ENCODE measurements at regions not wholly inside any gene's neighbourhood (a gene's known extent, or its start where the extent isn't known, plus 50 kb on each side); places are given as distances from the start of the nearest gene placed in this dataset.

DNA sequence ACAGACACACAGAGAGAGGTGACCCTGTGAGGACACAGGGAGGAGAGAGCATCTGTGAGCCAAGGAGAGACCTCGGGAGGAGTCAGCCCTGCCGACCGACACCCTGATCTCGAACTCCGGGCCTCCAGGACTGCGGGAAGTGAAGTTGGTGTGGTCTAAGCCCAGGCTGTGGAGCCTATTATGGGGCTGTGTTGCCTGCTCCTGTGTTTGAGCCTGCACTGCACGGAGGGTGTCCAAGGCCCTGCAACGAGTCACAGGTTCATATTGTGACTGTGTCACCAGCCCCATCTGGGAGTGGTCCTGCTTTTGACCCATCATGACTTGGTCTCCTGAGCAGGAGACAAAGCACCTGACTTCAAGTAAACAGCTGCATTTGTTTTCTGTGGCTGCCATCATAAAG, 186.0 kb upstream of the AJAP1 start:
- Histone ChIP-seq H3K9me3 (no peaks in the 10 kb centered on the region), H3K36me3 (no peaks in the 10 kb centered on the region), H3K27me3 (no peaks in the 10 kb centered on the region), H3K27ac (no peak overlapping the region), H3K4me3 (no peak overlapping the region), H3K4me1 (no peaks in the 10 kb centered on the region)
- TF ChIP-seq CTCF (IDR thresholded peaks at IDR 0.05), result no peak
- no peak for TF ChIP-seq EP300 (IDR thresholded peaks at IDR 0.05)
- no peak for TF ChIP-seq POLR2A (IDR thresholded peaks at IDR 0.05)
- DNase-seq (ENCODE audit: low spot score in 2 of 2), result no peak
- WGBS, 2 donors, result 86 to 91% methylated on average over 8 of the region's 8 CpGs

- TF ChIP-seq EP300 (IDR thresholded peaks at IDR 0.05) (no peak), CTCF (IDR thresholded peaks at IDR 0.05) (no peak), POLR2A (IDR thresholded peaks at IDR 0.05) (no peak)
- H3K36me3 ChIP-seq, result no peaks in the 10 kb centered on the region
- H3K27ac ChIP-seq, result no peak overlapping the region
- no peaks in the 10 kb centered on the region for H3K27me3 ChIP-seq
- no peak for DNase-seq (ENCODE audit: low spot score in 2 of 2)
- no peaks in the 10 kb centered on the region for H3K9me3 ChIP-seq
- no peaks in the 10 kb centered on the region for H3K4me1 ChIP-seq
- WGBS, 2 donors, result 84 to 89% methylated on average over 9 of the region's 9 CpGs
- no peak overlapping the region for H3K4me3 ChIP-seq
Observed at GRCh38 chr1:4468804-4469514, 185.4 kb upstream of the AJAP1 start.

- no peak for DNase-seq (ENCODE audit: low spot score in 2 of 2)
- Histone ChIP-seq H3K36me3 (no peaks in the 10 kb centered on the region), H3K27me3 (no peaks in the 10 kb centered on the region), H3K4me1 (no peaks in the 10 kb centered on the region), H3K9me3 (peaks cover 0 to 28% (median 2%) of the 10 kb centered on the region in 4 donors), H3K27ac (no peak overlapping the region), H3K4me3 (no peak overlapping the region)
- TF ChIP-seq POLR2A (IDR thresholded peaks at IDR 0.05) (no peak), CTCF (IDR thresholded peaks at IDR 0.05) (no peak), EP300 (IDR thresholded peaks at IDR 0.05) (no peak)
Observed at GRCh38 chr1:4476394-4476793, 178.0 kb upstream of the AJAP1 start.

DNA sequence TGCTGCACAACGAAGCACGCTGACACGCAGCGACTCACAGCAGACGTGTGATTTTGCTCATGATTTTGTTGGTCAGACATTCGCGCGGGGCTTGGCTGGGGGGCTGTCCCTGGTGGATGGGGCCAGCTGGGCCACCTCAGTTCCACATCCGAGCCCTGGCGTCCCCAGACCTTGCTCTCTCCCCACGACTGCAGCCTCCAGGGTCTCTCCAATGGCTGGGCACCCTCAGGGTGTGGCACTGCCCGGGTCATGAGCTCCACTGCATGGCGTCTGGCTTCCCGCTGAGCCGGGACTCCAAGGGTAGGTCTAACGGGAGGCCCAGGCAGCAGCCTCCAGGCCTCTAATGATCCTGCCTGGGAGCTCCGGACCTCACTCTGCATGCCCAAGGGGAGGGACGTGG, 173.0 kb upstream of the AJAP1 start:
- DNase-seq (ENCODE audit: low spot score in 2 of 2), result no peak

More for the DNA sequence above, 173.0 kb upstream of the AJAP1 start:
- H3K27ac ChIP-seq, result no peak overlapping the region
- WGBS, 2 donors, result 85 to 95% methylated on average over 11 to 18 of the region's 18 CpGs
- H3K4me3 ChIP-seq, result no peak overlapping the region
- TF ChIP-seq POLR2A (IDR thresholded peaks at IDR 0.05), result no peak
- no peak for TF ChIP-seq EP300 (IDR thresholded peaks at IDR 0.05)
- no peak for TF ChIP-seq CTCF (IDR thresholded peaks at IDR 0.05)
- no peaks in the 10 kb centered on the region for H3K36me3 ChIP-seq
- no peaks in the 10 kb centered on the region for H3K4me1 ChIP-seq
- H3K27me3 ChIP-seq, result no peaks in the 10 kb centered on the region
- H3K9me3 ChIP-seq, result peaks cover 0 to 15% (median 0%) of the 10 kb centered on the region in 4 donors

Data from tibial nerve (tissue), 4 donors.